Hepatocyte (in vitro differentiated cells): ENCODE measurements at regions not wholly inside any gene's neighbourhood (a gene's known extent, or its start where the extent isn't known, plus 50 kb on each side); places are given as distances from the start of the nearest gene placed in this dataset.
"Not testable (repeated sequence)": the region's sequence is repeated elsewhere in the genome, so short reads cannot be mapped to it uniquely, and the experiment has no call there.

Experiments used
- DNase-seq: peaks from one replicate; pipeline ENCODE4 v3.0.0-alpha.2; 2016; ENCODE audit warnings: low spot score
- H2AFZ ChIP-seq: fragments of 200-600 bp; sonication (generic); 2 replicates; pipeline ENCODE4 v1.6.0; 2016; ENCODE audit warnings: antibody characterized with exemption, mild to moderate bottlenecking
- H3K27ac ChIP-seq: fragments of 200-600 bp; sonication (generic); 2 replicates; pipeline ENCODE4 v1.5.1; 2016; ENCODE audit warnings: mild to moderate bottlenecking
- H3K27me3 ChIP-seq: fragments of 200-600 bp; sonication (generic); 2 replicates; pipeline ENCODE4 v1.6.1; 2016
- H3K36me3 ChIP-seq: fragments of 200-600 bp; sonication (generic); replicated peaks from 2 replicates; pipeline ENCODE4 v1.5.1; 2016; ENCODE audit warnings: low read depth; ENCODE audit not compliant: insufficient read depth
- H3K4me1 ChIP-seq: fragments of 200-600 bp; sonication (generic); 2 replicates; pipeline ENCODE4 v1.5.1; 2016; ENCODE audit warnings: mild to moderate bottlenecking, moderate library complexity; ENCODE audit not compliant: insufficient read depth
- H3K4me2 ChIP-seq: fragments of 200-600 bp; sonication (generic); 2 replicates; pipeline ENCODE4 v1.6.0; 2016
- H3K4me3 ChIP-seq: fragments of 200-600 bp; sonication (generic); 2 replicates; pipeline ENCODE4 v1.5.1; 2016; ENCODE audit warnings: mild to moderate bottlenecking
- H3K79me2 ChIP-seq: fragments of 200-600 bp; sonication (generic); 2 replicates; pipeline ENCODE4 v1.6.0; 2017; ENCODE audit warnings: mild to moderate bottlenecking
- H3K9me2 ChIP-seq: fragments of 200-600 bp; sonication (generic); replicated peaks from 2 replicates; pipeline ENCODE4 v1.6.0; 2017; ENCODE audit warnings: mild to moderate bottlenecking; ENCODE audit not compliant: insufficient read depth
- H3K9me3 ChIP-seq: fragments of 200-600 bp; sonication (generic); 2 replicates; pipeline ENCODE4 v1.5.1; 2016; ENCODE audit warnings: low read depth, mild to moderate bottlenecking
- H4K20me1 ChIP-seq: fragments of 200-600 bp; sonication (generic); 2 replicates; pipeline ENCODE4 v1.6.0; 2016; ENCODE audit warnings: mild to moderate bottlenecking; ENCODE audit not compliant: insufficient read depth, poor library complexity, severe bottlenecking
- EZH2 ChIP-seq: fragments of 200-600 bp; sonication (generic); IDR thresholded peaks from 2 replicates; pipeline ENCODE4 v1.6.1; 2016; ENCODE audit warnings: antibody characterized with exemption, mild to moderate bottlenecking, borderline replicate concordance
- EZH2phosphoT487 ChIP-seq: fragments of 200-600 bp; sonication (generic); IDR thresholded peaks from one replicate; pipeline ENCODE4 v1.6.1; 2018; ENCODE audit warnings: antibody characterized with exemption, mild to moderate bottlenecking, low read depth, moderate library complexity; ENCODE audit not compliant: unreplicated experiment, severe bottlenecking
- WGBS: methylation state at CpG from one replicate; pipeline ENCODE4 v1.1.6; 2016; ENCODE audit warnings: low lambda C conversion rate; ENCODE audit errors: missing lambda C conversion rate; 5-methylcytosine and 5-hydroxymethylcytosine counted together
- TF ChIP-seq, protein P1 (sequence below): fragments of 200-600 bp; sonication (generic); IDR thresholded peaks from 2 replicates; pipeline ENCODE4 v1.5.1; 2016; ENCODE audit warnings: antibody characterized with exemption, mild to moderate bottlenecking; ENCODE audit not compliant: poor library complexity

DNA sequence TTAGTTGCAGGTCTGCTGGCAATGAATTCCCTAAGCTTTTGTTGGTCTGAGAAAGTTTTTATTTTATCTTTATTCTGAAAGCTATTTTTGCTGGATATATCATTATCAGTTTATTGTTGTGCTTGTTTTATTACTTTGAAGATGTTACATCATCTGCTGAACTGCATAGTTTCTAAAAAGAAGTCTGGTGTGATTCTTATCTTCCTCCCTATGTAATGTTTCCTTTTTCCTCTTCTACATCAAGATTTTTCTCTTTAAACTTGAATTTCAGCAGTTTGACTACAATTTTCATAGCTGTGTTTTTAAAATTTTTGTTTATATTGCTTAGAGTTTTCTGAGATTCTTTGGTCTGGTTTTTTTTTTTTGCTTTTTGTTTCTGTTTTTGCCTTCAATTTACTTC, 137.1 kb upstream of the PMCH start:
- no peak for DNase-seq
- Histone ChIP-seq H4K20me1 (no peaks in the 10 kb centered on the region), H3K9me2 (no peaks in the 10 kb centered on the region), H3K4me3 (no peak overlapping the region), H3K4me2 (no peak overlapping the region), H2AFZ (no peak overlapping the region), H3K27ac (no peak overlapping the region), H3K9me3 (no peaks in the 10 kb centered on the region), H3K79me2 (no peaks in the 10 kb centered on the region), H3K4me1 (no peaks in the 10 kb centered on the region), H3K27me3 (no peaks in the 10 kb centered on the region), H3K36me3 (no peaks in the 10 kb centered on the region)
- TF ChIP-seq EZH2phosphoT487 (no peak), EZH2 (no peak)
- TF ChIP-seq, protein P1, sequence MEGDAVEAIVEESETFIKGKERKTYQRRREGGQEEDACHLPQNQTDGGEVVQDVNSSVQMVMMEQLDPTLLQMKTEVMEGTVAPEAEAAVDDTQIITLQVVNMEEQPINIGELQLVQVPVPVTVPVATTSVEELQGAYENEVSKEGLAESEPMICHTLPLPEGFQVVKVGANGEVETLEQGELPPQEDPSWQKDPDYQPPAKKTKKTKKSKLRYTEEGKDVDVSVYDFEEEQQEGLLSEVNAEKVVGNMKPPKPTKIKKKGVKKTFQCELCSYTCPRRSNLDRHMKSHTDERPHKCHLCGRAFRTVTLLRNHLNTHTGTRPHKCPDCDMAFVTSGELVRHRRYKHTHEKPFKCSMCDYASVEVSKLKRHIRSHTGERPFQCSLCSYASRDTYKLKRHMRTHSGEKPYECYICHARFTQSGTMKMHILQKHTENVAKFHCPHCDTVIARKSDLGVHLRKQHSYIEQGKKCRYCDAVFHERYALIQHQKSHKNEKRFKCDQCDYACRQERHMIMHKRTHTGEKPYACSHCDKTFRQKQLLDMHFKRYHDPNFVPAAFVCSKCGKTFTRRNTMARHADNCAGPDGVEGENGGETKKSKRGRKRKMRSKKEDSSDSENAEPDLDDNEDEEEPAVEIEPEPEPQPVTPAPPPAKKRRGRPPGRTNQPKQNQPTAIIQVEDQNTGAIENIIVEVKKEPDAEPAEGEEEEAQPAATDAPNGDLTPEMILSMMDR: no peak

DNA sequence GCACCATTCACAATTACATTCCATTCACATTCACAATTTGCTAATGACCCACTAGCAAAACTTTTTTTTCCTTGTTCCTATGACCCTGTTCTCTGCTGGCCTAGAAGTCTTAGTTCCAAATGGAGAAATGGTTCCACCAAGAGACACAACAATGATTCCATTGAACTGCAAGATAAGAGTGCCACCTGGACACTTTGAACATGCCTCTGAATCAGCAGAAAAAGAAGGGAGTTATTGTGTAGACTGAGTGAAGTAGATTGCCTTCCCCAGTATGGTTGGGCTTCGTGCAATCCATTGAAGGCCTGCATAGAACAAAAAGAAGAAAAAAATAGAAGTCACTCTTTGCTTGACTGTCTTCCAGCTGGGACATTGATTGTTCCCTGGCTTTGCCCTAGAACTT, 133.8 kb upstream of the PMCH start:
- no peak overlapping the region for H3K4me3 ChIP-seq
- no peaks in the 10 kb centered on the region for H3K27me3 ChIP-seq
- H3K9me3 ChIP-seq: no peaks in the 10 kb centered on the region
- DNase-seq: no peak
- no peak overlapping the region for H3K4me2 ChIP-seq
- no peaks in the 10 kb centered on the region for H3K4me1 ChIP-seq
- H3K9me2 ChIP-seq: no peaks in the 10 kb centered on the region
- 90% methylated on average over 1 of the region's 1 CpG for WGBS
- H4K20me1 ChIP-seq: no peaks in the 10 kb centered on the region
- no peaks in the 10 kb centered on the region for H3K79me2 ChIP-seq
- TF ChIP-seq, protein P1: no peak
- TF ChIP-seq EZH2 (no peak), EZH2phosphoT487 (no peak)
- H3K36me3 ChIP-seq: no peaks in the 10 kb centered on the region
- H3K27ac ChIP-seq: no peak overlapping the region
- H2AFZ ChIP-seq: no peak overlapping the region

DNA sequence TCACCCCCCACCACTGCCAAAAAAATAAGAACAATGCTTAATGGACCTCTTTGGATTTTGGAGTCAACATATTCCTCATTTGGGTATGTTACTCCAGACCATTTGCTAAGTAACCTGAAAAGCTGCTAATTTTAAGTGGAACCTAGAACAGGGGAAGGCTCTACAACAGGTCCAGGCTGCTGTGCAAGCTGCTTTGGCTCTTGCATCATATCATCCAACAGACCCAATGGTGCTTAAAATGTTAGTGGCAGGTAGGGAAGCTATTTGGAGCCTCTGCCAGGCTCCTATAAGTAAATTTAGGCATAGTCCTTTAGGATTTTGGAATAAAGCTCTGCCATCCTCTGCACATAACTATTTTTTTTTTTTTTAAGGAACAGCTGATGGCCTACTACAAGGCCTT, 132.2 kb upstream of the PMCH start:
- no peaks in the 10 kb centered on the region for H3K9me3 ChIP-seq
- no peaks in the 10 kb centered on the region for H4K20me1 ChIP-seq
- no peak overlapping the region for H3K4me2 ChIP-seq
- no peaks in the 10 kb centered on the region for H3K36me3 ChIP-seq
- H3K27me3 ChIP-seq: no peaks in the 10 kb centered on the region
- no peaks in the 10 kb centered on the region for H3K4me1 ChIP-seq
- no peak for TF ChIP-seq EZH2phosphoT487
- no peak for TF ChIP-seq EZH2
- TF ChIP-seq, protein P1: no peak
- H3K4me3 ChIP-seq: no peak overlapping the region
- H2AFZ ChIP-seq: no peak overlapping the region
- no peaks in the 10 kb centered on the region for H3K9me2 ChIP-seq
- no peaks in the 10 kb centered on the region for H3K79me2 ChIP-seq
- DNase-seq: no peak
- H3K27ac ChIP-seq: no peak overlapping the region

DNA sequence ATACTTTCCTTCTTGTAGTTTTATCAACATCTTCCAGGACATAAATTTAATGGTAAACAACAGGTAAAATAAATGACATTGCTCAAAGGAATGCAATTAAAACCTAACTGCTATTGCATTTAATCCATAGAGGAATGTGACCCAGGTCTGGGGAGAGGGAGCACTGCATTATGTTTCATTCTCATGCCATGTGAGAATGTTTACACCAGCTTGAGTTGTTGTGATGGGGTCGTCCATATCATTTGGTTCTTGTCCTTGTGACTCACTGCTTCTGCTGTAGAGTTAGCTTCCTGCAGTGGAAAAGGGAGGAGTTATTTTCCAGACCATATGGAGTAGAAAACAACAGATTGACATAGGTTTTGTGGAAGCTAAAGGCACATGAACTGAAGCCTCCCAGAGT, 129.3 kb upstream of the PMCH start:
- no peak overlapping the region for H3K27ac ChIP-seq
- no peak overlapping the region for H3K4me2 ChIP-seq
- no peaks in the 10 kb centered on the region for H3K36me3 ChIP-seq
- H4K20me1 ChIP-seq: no peaks in the 10 kb centered on the region
- no peak overlapping the region for H2AFZ ChIP-seq
- no peaks in the 10 kb centered on the region for H3K79me2 ChIP-seq
- H3K9me2 ChIP-seq: no peaks in the 10 kb centered on the region
- DNase-seq: no peak
- no peak overlapping the region for H3K4me3 ChIP-seq
- no peaks in the 10 kb centered on the region for H3K4me1 ChIP-seq
- 38% methylated on average over 1 of the region's 1 CpG for WGBS
- TF ChIP-seq, protein P1: no peak
- TF ChIP-seq EZH2 (no peak), EZH2phosphoT487 (no peak)
- H3K27me3 ChIP-seq: no peaks in the 10 kb centered on the region
- H3K9me3 ChIP-seq: no peaks in the 10 kb centered on the region

DNA sequence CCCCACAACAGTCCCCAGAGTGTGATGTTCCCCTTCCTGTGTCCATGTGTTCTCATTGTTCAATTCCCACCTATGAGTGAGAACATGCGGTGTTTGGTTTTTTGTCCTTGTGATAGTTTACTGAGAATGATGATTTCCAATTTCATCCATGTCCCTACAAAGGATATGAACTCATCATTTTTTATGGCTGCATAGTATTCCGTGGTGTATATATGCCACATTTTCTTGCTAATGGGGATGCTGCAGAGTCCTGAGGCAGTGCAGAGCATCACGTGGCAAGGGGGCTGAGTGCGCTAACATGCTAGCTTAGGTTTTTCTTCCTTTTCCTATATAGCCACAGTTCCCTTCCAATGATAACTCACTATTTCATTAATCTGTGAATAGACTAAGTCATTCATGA, 127.5 kb upstream of the PMCH start:
- whole genome bisulfite sequencing: 100% methylated on average over 3 of the region's 4 CpGs
- not testable (repeated sequence) for H3K27me3 ChIP-seq, DNase-seq, H3K4me1 ChIP-seq, H3K79me2 ChIP-seq, H3K36me3 ChIP-seq, H2AFZ ChIP-seq, H4K20me1 ChIP-seq, H3K4me3 ChIP-seq, H3K27ac ChIP-seq, H3K4me2 ChIP-seq, H3K9me2 ChIP-seq, H3K9me3 ChIP-seq
